ENCODE measurements at regions not wholly inside any gene's neighbourhood (a gene's known extent, or its start where the extent isn't known, plus 50 kb on each side); places are given as distances from the start of the nearest gene placed in this dataset.
"Not testable (repeated sequence)": the region's sequence is repeated elsewhere in the genome, so short reads cannot be mapped to it uniquely, and the experiment has no call there.

DNA sequence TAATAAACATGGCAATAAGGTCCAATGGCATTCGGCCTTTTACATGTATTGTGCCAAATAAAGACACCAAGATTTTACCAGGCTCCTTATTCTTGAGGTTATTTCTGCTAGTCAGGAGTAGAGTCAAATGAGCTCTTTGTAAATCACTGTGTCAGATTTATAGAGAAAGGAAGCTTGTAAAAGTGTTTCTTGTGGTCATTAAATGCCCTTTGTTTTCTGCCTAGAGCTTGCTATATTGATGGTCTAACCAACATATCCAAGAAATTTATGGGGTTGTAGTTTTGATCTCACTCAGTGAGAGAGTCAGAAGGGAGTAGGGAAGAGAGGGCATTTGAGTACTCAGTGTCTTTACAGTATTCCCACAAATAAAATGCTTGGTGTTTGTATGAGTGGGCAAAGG lies 86.2 kb upstream of the FRMPD4 start:
- DNase-seq (ENCODE audit: low read depth) = no peak

DNA sequence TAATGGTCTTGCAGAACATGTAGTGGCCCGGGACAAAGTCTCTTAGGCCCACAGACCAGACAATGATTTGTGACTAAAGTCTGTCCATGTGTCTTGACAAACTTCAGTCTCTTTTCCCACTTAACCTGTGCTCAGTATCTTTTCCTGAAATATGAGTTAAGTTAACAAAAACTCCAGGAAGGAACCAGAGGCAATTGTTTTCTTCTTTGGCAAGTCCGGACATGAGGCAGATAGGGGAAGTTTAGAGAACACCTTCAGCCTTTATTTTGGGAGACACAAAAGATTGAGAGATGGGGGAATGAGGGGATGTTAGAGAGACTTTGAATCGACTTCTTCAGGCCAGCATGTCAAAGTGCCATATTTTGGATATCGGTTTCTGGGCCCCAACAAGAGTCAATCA lies 80.2 kb upstream of the FRMPD4 start:
- DNase-seq (ENCODE audit: low read depth) = no peak

DNA sequence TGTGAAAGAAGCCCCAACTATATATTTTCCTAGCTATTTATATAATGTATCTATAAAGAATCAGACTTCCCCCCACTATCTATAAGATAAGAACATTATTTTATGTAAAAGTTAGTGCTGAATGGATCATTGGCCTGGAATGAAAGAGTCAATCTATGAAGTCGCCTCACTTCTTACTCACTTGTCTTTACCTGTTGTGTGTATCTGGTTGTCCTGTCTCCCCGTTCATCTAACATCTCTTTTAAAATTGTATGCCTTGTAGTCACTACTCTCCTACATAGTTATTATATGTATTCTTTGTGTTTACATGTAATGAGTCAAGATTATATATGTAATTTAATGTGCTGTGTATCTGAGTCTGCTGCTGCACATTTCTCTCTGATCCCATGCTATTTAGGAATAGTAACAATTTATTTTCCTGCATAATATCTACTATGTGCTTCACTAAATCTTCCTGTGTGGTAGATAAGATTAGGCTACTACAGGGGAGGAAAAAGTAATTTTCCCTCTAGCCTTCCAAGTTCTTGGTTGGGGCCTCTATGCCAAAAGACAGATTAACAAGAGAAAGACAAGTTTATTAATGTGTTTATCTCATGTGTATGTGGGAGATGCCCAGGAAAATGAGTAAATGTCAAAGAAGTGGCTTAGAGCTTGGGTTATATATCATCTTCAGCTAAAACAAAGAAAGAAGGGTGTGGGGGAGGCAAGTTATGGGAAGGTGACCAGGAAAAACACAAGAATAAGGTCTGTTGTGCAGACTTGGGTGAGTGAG lies 77.6 kb upstream of the FRMPD4 start:
- DNase-seq (ENCODE audit: low read depth) = no peak

DNA sequence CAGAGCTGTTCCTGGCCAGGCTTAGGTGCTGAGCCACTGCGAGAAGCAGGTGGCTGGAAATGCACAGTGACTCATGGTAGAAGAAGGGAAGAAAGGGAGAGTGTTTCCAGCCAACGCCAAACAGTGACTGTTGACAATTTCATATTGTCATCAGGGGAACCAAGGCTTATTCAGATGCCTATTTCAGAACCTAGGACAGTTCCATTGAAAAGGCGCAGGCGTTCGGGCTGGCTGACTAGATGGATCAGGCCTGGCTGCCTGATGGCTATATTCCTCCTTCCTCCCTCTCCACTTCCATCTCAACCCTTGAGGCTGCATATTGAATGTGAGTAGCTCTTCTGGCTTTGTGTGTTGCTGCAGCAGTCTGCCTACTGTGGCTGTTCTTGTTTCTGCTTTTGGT lies 73.0 kb upstream of the FRMPD4 start:
- peak; percentile 46 for DNase-seq (ENCODE audit: low read depth)

DNA sequence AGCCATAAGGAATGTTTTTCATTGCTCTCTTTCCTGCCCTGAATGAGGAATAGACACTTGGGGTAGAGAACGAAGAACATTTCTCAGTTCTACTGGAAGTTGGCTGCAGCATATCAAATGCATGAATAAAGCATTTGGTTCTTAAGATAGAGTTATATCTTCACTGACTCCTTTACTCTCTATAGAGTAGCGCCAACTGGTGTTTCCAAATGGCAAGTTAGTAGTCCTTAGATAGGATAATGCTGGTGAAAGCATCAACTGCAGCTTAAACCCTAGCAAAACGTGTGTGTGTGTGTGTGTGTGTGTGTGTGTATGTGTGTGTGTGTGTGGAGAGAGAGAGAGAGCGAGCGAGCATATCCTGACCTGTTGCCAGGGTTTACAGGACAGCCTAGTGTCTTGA lies 62.2 kb upstream of the FRMPD4 start:
- DNase-seq (ENCODE audit: low read depth) = peak; percentile 25

DNA sequence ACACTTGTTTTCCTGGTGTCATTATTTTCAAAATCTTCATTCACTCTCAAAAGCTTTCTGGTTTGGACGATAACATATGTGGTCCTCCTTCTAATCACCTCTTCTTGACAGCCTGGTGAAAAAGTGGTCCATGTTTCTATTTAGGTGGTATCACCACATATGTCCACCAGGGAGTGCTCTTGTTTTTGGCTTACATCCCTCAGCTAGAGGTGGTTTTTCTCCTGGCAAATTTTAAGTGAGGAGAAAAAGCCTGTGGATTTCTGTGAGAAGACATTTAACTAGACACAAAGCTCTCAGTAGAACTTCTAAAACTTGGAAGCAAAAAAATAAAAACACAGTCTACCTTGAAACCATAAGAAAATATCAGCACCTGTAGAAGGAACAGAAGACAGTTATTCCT lies 58.0 kb upstream of the FRMPD4 start:
- DNase-seq (ENCODE audit: low read depth) = peak; percentile 60

DNA sequence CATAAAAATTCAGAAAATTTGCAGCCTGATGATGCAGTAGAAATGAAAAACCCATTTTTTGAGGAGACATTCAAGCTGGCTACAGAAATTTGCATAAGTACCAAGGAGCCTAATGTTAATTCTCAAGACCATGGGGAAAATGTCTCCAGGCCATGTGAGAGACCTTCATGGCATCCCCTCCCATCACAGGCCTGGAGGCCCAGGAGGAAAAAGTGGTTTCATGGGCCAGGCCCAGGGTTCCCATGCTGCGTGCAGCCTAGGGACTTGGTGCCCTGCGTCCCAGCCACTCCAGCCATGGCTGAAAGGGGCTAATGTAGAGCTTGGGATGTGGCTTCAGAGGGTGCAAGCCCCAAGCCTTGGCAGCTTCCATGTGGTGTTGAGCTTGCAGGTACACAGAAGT lies 55.3 kb upstream of the FRMPD4 start:
- DNase-seq (ENCODE audit: low read depth) = not testable (repeated sequence)

All from ELR (cell line).